Nephron (organoid): ENCODE measurements at regions not wholly inside any gene's neighbourhood (a gene's known extent, or its start where the extent isn't known, plus 50 kb on each side); places are given as distances from the start of the nearest gene placed in this dataset.

Experiments
- H3K27ac Mint-ChIP-seq, 3 experiments: 2 replicates each; pipeline ENCODE4 v1.8.0; 2020; ENCODE audit warnings: mixed read lengths in 3 of 3, mild to moderate bottlenecking in 2 of 3, moderate library complexity in 1 of 3
- H3K27me3 Mint-ChIP-seq: 2 replicates; pipeline ENCODE4 v1.8.0; 2021; ENCODE audit warnings: low read depth, mild to moderate bottlenecking, moderate library complexity, mixed read lengths
- H3K36me3 Mint-ChIP-seq: 2 replicates; pipeline ENCODE4 v1.8.0; 2020; ENCODE audit warnings: low read depth, mixed read lengths
- H3K4me1 Mint-ChIP-seq: 2 replicates; pipeline ENCODE4 v1.8.0; 2020; ENCODE audit warnings: mixed read lengths
- H3K4me3 Mint-ChIP-seq, 3 experiments: 2 replicates each; pipeline ENCODE4 v1.8.0; 2020; ENCODE audit warnings: mild to moderate bottlenecking in 3 of 3, mixed read lengths in 3 of 3, moderate library complexity in 2 of 3
- H3K9me3 Mint-ChIP-seq: 2 replicates; pipeline ENCODE4 v1.8.0; 2020; ENCODE audit warnings: mixed read lengths
- CTCF ChIP-seq, 3 experiments: fragments of 200-600 bp; sonication (generic); IDR thresholded peaks; one replicate each; pipeline ENCODE4 v1.5.0; 2021; ENCODE audit warnings: antibody characterized with exemption in 3 of 3; ENCODE audit not compliant: unreplicated experiment in 3 of 3

DNA sequence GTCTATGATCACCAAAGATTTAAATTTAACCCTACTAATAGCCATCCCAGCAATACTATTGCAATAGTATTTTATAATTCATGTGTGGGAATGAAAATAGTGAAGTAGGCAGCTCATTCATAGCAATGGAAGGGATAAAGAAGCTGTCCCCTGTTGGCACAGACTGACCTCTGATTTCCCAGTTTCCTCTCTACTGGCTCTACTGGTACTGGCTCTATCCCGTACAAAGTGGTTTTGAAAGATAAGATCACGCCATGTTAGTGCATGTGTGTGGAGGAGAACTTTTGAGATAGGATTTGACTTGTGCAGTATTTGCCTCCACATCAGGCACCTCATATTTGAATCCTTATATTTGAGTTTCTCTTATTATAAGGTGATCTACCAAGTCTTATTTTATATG, 227.3 kb upstream of the ADGRL2 start:
- H3K4me1 Mint-ChIP-seq: peaks cover 8% of the 10 kb centered on the region
- no peaks in the 10 kb centered on the region for H3K36me3 Mint-ChIP-seq
- H3K27me3 Mint-ChIP-seq: no peaks in the 10 kb centered on the region
- no peak overlapping the region for H3K27ac Mint-ChIP-seq
- no peak for TF ChIP-seq CTCF (IDR thresholded peaks at IDR 0.05; ENCODE audit: unreplicated experiment in 3 of 3)
- H3K4me3 Mint-ChIP-seq: no peak overlapping the region
- H3K9me3 Mint-ChIP-seq: no peaks in the 10 kb centered on the region

- Mint-ChIP-seq H3K4me3 (no peak overlapping the region), H3K4me1 (peaks cover 8% of the 10 kb centered on the region), H3K36me3 (no peaks in the 10 kb centered on the region), H3K9me3 (no peaks in the 10 kb centered on the region), H3K27ac (no peak overlapping the region), H3K27me3 (no peaks in the 10 kb centered on the region)
- no peak for TF ChIP-seq CTCF (IDR thresholded peaks at IDR 0.05; ENCODE audit: unreplicated experiment in 3 of 3)
Measured at GRCh38 chr1:81571946-81572345, 228.8 kb upstream of the ADGRL2 start.

DNA sequence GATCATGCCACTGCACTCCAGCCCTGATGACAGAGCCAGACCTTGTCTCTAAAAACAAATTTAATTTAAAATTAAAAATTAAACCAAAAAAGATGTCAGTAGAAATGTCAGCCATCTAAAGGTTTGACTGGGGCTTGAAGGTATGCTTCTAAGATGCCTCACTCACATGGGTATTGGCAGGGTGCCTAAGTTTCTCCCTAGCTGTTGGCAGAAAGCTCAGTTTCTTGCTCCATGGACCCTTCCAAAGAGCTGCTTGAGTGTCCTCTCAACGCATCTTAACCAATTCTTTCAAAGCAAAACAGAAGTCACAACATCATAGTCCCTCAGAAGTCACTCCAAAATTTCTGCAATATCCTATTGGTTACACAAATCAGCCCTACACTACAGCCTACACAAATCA, 231.0 kb upstream of the ADGRL2 start:
- H3K36me3 Mint-ChIP-seq: no peaks in the 10 kb centered on the region
- no peak overlapping the region for H3K4me3 Mint-ChIP-seq
- no peak overlapping the region for H3K27ac Mint-ChIP-seq
- no peaks in the 10 kb centered on the region for H3K9me3 Mint-ChIP-seq
- H3K27me3 Mint-ChIP-seq: no peaks in the 10 kb centered on the region
- H3K4me1 Mint-ChIP-seq: peaks cover under 1% of the 10 kb centered on the region
- no peak for TF ChIP-seq CTCF (IDR thresholded peaks at IDR 0.05; ENCODE audit: unreplicated experiment in 3 of 3)

GRCh38 chr1:81563632-81564031, 237.1 kb upstream of the ADGRL2 start:
- Mint-ChIP-seq H3K9me3 (no peaks in the 10 kb centered on the region), H3K27me3 (no peaks in the 10 kb centered on the region), H3K4me1 (no peaks in the 10 kb centered on the region), H3K27ac (no peak overlapping the region), H3K4me3 (no peak overlapping the region), H3K36me3 (no peaks in the 10 kb centered on the region)
- no peak for TF ChIP-seq CTCF (IDR thresholded peaks at IDR 0.05; ENCODE audit: unreplicated experiment in 3 of 3)

DNA sequence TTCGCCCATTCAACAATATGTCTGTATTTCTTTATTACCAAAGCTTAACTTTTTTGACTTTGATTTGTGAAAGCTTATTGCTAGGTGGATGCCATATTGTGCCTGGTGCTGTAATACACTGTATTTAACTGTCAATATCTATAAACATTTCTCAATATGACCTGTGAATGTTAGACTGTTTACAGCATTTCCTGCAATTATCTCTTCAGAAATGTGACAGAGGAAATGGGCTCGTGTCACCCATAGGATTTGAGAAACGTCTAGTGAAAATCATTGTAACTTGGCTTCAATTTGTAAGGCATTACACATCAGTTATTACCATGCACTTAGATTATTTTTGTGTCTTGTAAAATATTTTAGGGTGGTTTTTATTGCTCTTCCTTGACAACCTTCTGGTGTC, 237.8 kb upstream of the ADGRL2 start:
- H3K4me1 Mint-ChIP-seq: no peaks in the 10 kb centered on the region
- H3K27me3 Mint-ChIP-seq: no peaks in the 10 kb centered on the region
- no peak overlapping the region for H3K4me3 Mint-ChIP-seq
- no peaks in the 10 kb centered on the region for H3K36me3 Mint-ChIP-seq
- H3K9me3 Mint-ChIP-seq: no peaks in the 10 kb centered on the region
- no peak for TF ChIP-seq CTCF (IDR thresholded peaks at IDR 0.05; ENCODE audit: unreplicated experiment in 3 of 3)
- H3K27ac Mint-ChIP-seq: no peak overlapping the region

DNA sequence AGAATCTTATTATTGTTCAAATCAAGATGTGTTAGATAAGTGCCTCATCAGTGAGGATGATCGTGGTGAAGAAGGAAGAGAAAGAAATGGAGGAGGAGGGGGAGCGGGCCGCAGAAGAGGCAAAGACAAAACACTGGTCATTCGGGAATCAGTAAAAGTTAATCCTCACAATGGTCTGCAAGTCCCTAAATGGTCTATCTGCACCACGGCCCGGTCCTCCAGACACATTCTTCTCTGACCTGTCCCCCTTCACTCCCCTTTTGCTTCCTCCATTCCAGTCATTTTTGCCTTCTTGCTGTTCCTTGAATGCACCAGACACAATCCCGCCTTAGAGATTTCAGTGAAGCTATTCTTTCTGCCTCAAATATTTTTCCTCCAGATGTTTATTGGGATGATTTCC, 240.1 kb upstream of the ADGRL2 start:
- Mint-ChIP-seq H3K9me3 (no peaks in the 10 kb centered on the region), H3K27ac (no peak overlapping the region), H3K27me3 (no peaks in the 10 kb centered on the region), H3K4me1 (no peaks in the 10 kb centered on the region), H3K4me3 (no peak overlapping the region), H3K36me3 (no peaks in the 10 kb centered on the region)
- no peak for TF ChIP-seq CTCF (IDR thresholded peaks at IDR 0.05; ENCODE audit: unreplicated experiment in 3 of 3)
